ENCODE measurements at regions not wholly inside any gene's neighbourhood (a gene's known extent, or its start where the extent isn't known, plus 50 kb on each side); places are given as distances from the start of the nearest gene placed in this dataset.

DNA sequence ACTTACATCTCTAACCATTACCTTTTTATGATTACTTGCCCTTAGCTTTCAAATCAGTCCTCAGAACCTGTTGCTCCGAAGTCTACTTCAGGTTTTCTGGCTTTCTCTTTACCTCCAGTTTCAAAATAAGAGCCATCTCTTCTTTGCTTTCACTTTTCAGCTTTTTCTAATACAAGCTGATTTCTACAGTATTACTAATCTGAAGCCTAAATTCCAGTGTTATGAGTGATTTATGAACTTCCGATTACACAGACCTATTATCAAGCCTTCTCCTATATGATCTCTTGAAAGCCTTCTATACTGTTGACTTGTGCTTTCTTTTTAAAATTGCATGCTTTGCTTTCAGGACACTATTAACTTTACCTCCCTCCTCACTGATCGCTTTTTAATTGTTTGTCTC lies 1307.8 kb upstream of the CELF2 start:
- H3K27ac Mint-ChIP-seq, result no peak overlapping the region
- ATAC-seq (replicated peaks in 1 of 2), result no peak
- H3K36me3 Mint-ChIP-seq (ENCODE audit: insufficient read depth in 2 of 2), result peaks cover 0 to 7% of the 10 kb centered on the region in 2 donors
- H3K4me3 Mint-ChIP-seq, result no peak overlapping the region
- no peak for DNase-seq
- no peaks in the 10 kb centered on the region for H3K4me1 Mint-ChIP-seq (ENCODE audit: low read depth)
- H3K9me3 Mint-ChIP-seq, result peaks cover 7 to 10% of the 10 kb centered on the region in 2 donors
- H3K27me3 Mint-ChIP-seq (ENCODE audit: low read depth), result no peaks in the 10 kb centered on the region

DNA sequence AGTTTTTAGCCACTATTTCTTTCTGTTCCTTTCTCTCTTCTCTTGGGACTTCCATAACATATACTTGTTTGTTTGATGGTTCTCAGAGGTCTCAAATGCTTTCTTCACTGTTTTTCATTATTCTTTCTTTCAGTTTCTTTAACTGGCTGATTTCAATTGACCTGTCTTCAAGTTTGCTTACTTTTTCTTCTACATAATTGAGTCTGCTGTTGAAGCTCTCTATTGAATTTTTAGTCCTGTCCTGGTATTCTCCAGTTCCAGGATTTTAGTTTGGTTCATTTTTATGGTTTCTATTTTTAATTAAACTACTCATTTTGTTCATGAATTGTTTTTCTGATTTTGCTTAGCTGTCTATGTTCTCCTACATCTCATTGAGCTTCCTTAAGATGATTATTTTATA lies 1305.3 kb upstream of the CELF2 start:
- Mint-ChIP-seq H3K4me1 (ENCODE audit: low read depth) (no peaks in the 10 kb centered on the region), H3K36me3 (ENCODE audit: insufficient read depth in 2 of 2) (peaks cover 0 to 7% of the 10 kb centered on the region in 2 donors), H3K27ac (no peak overlapping the region), H3K9me3 (peaks cover 7 to 12% of the 10 kb centered on the region in 2 donors), H3K4me3 (no peak overlapping the region), H3K27me3 (ENCODE audit: low read depth) (no peaks in the 10 kb centered on the region)
- no peak for DNase-seq
- ATAC-seq (replicated peaks in 1 of 2), result no peak

DNA sequence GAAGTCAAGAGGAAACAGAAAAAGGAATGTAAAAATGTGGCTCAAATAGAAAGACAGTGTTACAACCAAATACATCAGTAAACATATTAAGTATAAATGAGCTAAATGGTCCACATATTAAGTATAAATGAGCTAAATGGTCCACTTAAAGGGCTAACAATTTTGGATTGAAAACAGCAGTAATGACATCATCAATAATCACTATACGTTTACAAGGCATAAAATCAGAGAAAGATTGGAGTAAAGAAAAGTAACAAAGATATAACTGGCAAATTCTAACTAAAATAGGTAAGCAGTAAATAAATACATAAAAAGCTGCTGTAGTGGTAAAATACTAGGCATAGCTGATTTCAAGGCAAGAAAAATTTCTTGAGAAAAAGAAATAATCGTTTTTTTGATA lies 1298.4 kb upstream of the CELF2 start:
- ATAC-seq (replicated peaks in 1 of 2) (no peak), DNase-seq (no peak)
- Mint-ChIP-seq H3K27me3 (ENCODE audit: low read depth) (no peaks in the 10 kb centered on the region), H3K4me3 (no peak overlapping the region), H3K4me1 (ENCODE audit: low read depth) (no peaks in the 10 kb centered on the region), H3K27ac (no peak overlapping the region), H3K36me3 (ENCODE audit: insufficient read depth in 2 of 2) (no peaks in the 10 kb centered on the region), H3K9me3 (peaks cover 0 to 5% of the 10 kb centered on the region in 2 donors)

DNA sequence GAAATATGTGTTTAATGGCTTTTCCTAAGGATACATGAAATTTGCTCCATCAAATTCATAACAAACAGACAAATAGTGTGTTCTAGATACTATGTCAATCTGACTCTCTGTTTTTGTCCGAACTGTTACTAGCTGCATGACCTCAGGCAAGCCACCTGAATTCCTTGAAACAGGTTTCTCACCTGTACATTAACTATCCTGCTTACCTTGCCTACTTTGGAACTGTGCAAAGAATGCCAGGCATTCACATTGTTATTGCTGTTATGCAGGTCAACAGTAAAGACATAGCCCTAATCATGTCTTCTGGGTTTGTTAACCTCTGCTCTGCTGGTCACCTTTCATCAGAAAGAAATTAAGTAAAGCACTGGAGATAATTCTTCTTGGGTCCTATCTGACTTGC lies 1283.9 kb upstream of the CELF2 start:
- Mint-ChIP-seq H3K9me3 (peaks cover 0 to under 1% of the 10 kb centered on the region in 2 donors), H3K4me1 (ENCODE audit: low read depth) (no peaks in the 10 kb centered on the region)

DNA sequence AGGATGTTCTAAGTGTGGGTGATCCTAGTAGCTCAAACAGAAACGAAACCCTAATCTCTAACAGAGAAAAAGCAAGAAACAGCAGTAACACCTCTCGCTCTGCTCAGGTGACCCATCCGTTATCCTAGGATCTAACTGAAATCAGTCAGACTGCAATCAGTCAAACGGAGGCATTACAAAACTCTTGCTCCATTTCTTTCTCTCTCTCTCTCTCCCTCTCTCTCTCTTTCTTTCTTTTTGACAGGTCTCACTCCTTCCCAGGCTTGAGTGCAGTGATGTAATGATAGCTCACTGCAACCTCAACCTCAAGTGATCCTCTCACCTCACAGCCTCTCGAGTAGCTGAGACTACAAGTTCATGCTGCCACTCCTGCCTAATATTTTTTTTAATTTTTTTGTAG lies 1283.5 kb upstream of the CELF2 start:
- H3K4me3 Mint-ChIP-seq, result no peak overlapping the region
- no peaks in the 10 kb centered on the region for H3K9me3 Mint-ChIP-seq
- ATAC-seq (replicated peaks in 1 of 2), result no peak
- H3K27ac Mint-ChIP-seq, result no peak overlapping the region
- H3K27me3 Mint-ChIP-seq (ENCODE audit: low read depth), result no peaks in the 10 kb centered on the region
- no peaks in the 10 kb centered on the region for H3K36me3 Mint-ChIP-seq (ENCODE audit: insufficient read depth in 2 of 2)
- no peaks in the 10 kb centered on the region for H3K4me1 Mint-ChIP-seq (ENCODE audit: low read depth)
- no peak for DNase-seq

More for the DNA sequence above, 1283.9 kb upstream of the CELF2 start:
- Mint-ChIP-seq H3K4me3 (no peak overlapping the region), H3K27ac (no peak overlapping the region), H3K27me3 (ENCODE audit: low read depth) (no peaks in the 10 kb centered on the region), H3K36me3 (ENCODE audit: insufficient read depth in 2 of 2) (no peaks in the 10 kb centered on the region)
- no peak for ATAC-seq (replicated peaks in 1 of 2)
- DNase-seq, result no peak

DNA sequence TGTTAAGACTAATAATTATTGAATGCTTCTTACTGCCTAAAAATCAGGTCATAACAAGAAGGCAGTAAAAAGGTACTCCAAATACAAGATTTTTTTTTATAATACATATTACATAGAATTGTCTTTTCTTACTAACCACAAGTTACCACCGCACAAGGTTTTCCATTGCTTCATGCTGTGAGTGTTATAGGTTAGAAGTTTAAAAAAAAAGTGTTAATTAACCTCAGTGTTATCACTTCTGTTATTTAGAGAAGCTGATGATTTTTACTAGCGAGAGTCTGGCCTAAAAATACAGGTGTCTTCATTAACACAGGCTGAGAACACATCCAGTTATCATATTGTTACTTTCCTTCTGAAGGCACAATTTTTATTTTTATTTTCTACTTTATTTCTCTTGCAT lies 1281.9 kb upstream of the CELF2 start:
- Mint-ChIP-seq H3K27me3 (ENCODE audit: low read depth) (no peaks in the 10 kb centered on the region), H3K9me3 (no peaks in the 10 kb centered on the region), H3K4me1 (ENCODE audit: low read depth) (no peaks in the 10 kb centered on the region), H3K4me3 (no peak overlapping the region), H3K27ac (no peak overlapping the region), H3K36me3 (ENCODE audit: insufficient read depth in 2 of 2) (no peaks in the 10 kb centered on the region)
- DNase-seq (no peak), ATAC-seq (replicated peaks in 1 of 2) (no peak)

DNA sequence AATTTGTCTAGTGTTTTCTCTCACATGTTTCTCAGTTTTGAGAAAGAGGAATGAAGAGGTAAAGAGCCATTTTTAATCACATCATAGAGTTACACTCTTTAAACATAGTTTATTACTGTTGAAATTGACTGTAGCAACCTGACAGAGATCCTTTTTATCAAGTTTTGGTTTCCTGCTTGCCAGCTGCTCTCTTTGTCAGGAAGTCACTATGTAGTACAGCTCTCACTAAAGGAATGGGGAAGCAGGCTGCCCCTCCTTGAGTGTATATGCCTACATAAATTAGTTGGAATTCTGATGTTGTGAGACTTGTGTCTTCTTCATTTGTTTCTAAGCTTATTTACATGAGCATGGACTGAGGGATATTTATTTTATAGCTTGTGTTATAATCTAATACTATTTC lies 1274.0 kb upstream of the CELF2 start:
- DNase-seq (no peak), ATAC-seq (replicated peaks in 1 of 2) (no peak)
- no peak overlapping the region for H3K4me3 Mint-ChIP-seq
- no peaks in the 10 kb centered on the region for H3K36me3 Mint-ChIP-seq (ENCODE audit: insufficient read depth in 2 of 2)
- no peaks in the 10 kb centered on the region for H3K4me1 Mint-ChIP-seq (ENCODE audit: low read depth)
- H3K27ac Mint-ChIP-seq, result no peak overlapping the region
- no peaks in the 10 kb centered on the region for H3K27me3 Mint-ChIP-seq (ENCODE audit: low read depth)
- peaks cover 0 to 6% of the 10 kb centered on the region in 2 donors for H3K9me3 Mint-ChIP-seq

DNA sequence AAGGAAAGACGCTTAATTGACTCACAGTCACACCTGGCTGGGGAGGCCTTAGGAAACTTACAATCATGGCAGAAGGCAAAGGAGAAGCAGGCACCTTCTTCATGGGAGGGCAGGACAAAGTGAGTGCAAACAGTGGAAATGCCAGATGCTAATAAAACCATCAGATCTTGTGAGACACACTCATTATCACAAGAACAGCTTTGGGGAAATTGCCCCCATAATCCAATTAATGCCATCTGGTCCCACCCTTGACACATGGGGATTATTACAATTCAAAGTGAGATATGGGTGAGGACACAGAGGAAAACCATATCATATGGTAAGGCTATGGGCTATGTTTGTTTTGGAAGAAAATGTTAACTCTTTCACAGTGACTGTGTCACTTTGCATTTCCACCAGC lies 1272.5 kb upstream of the CELF2 start:
- no peak overlapping the region for H3K4me3 Mint-ChIP-seq
- DNase-seq (no peak), ATAC-seq (replicated peaks in 1 of 2) (no peak)
- H3K4me1 Mint-ChIP-seq (ENCODE audit: low read depth), result no peaks in the 10 kb centered on the region
- peaks cover 0 to 6% of the 10 kb centered on the region in 2 donors for H3K9me3 Mint-ChIP-seq
- H3K36me3 Mint-ChIP-seq (ENCODE audit: insufficient read depth in 2 of 2), result no peaks in the 10 kb centered on the region
- H3K27ac Mint-ChIP-seq, result no peak overlapping the region
- no peaks in the 10 kb centered on the region for H3K27me3 Mint-ChIP-seq (ENCODE audit: low read depth)

DNA sequence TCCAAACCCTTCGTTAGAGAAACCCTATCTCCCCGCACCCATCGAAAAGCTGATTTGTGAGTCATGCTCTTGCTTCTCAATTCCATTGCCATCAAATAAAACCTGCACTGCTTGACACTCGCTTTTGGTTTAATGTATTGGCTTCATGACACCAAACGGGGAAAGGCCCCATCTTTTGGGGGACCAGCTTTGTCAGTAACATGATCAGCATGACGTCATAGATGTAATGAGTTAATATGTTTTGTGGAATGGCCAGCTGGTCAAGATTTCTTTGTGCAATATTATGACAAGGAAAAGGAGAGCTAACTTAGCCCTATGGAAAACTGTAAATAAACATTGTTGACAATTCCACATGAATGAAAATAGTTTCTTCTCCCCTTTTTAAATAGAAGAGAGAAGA lies 1260.5 kb upstream of the CELF2 start:
- Mint-ChIP-seq H3K4me3 (no peak overlapping the region), H3K4me1 (ENCODE audit: low read depth) (no peaks in the 10 kb centered on the region), H3K36me3 (ENCODE audit: insufficient read depth in 2 of 2) (no peaks in the 10 kb centered on the region), H3K27ac (no peak overlapping the region), H3K27me3 (ENCODE audit: low read depth) (no peaks in the 10 kb centered on the region), H3K9me3 (peaks cover 1% of the 10 kb centered on the region in 2 donors)
- ATAC-seq (replicated peaks in 1 of 2), result no peak
- DNase-seq, result no peak

DNA sequence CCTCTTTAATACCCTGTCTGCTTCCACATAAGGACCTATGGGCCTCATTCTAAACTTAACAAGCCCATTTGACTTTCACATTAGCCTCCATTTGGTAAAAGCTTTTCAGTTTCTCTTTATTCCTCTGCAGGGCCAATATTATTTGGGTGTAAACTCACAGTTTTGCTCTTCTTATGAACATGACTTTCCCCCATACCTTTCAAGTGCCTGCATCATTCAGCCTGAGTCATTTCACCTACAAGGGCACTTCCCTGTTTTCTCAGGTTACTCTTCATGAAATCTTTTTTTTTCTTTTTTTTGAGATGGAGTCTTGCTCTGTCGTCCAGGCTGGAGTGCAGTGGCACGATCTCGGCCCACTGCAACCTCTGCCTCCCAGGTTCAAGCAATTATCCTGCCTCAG lies 1258.1 kb upstream of the CELF2 start:
- H3K4me3 Mint-ChIP-seq, result no peak overlapping the region
- no peaks in the 10 kb centered on the region for H3K27me3 Mint-ChIP-seq (ENCODE audit: low read depth)
- no peaks in the 10 kb centered on the region for H3K36me3 Mint-ChIP-seq (ENCODE audit: insufficient read depth in 2 of 2)
- ATAC-seq (replicated peaks in 1 of 2) (no peak), DNase-seq (no peak)
- no peaks in the 10 kb centered on the region for H3K4me1 Mint-ChIP-seq (ENCODE audit: low read depth)
- H3K27ac Mint-ChIP-seq, result no peak overlapping the region
- H3K9me3 Mint-ChIP-seq, result peaks cover 1% of the 10 kb centered on the region in 2 donors

DNA sequence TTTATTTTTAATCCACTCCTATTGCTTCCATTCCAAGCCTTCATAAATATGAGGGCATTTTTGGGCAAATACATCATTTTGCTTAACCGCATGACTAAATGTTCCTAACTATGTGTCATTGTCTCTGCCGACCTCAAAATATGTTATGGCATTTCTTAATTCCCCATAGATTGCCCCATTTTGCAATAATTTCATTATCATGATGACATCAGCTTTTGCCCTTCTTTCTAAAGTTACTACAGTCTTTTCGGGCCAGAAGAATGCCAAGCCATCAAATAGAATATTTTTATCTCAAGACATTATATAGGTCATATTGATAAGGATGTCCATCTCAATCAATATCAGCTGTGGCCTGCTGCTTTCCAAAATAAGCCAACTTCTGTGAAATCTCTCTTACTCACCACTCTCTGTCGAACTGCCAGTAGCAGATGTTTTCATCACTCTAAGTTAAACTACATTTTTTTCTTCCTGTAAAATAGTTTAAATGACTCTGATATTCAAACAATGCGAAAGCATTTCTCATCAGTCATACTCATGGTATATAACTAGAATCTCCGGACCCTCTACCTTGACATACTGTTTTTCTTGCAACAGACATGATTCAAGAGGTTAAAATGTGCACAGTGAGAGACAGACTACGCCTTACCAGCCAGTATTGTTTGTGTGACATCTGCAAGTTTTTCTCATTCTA lies 1254.6 kb upstream of the CELF2 start:
- H3K27ac Mint-ChIP-seq, result no peak overlapping the region
- DNase-seq, result no peak
- ATAC-seq (replicated peaks in 1 of 2), result no peak
- peaks cover 1% of the 10 kb centered on the region in 2 donors for H3K9me3 Mint-ChIP-seq
- H3K27me3 Mint-ChIP-seq (ENCODE audit: low read depth), result no peaks in the 10 kb centered on the region
- no peak overlapping the region for H3K4me3 Mint-ChIP-seq
- no peaks in the 10 kb centered on the region for H3K36me3 Mint-ChIP-seq (ENCODE audit: insufficient read depth in 2 of 2)
- H3K4me1 Mint-ChIP-seq (ENCODE audit: low read depth), result no peaks in the 10 kb centered on the region

DNA sequence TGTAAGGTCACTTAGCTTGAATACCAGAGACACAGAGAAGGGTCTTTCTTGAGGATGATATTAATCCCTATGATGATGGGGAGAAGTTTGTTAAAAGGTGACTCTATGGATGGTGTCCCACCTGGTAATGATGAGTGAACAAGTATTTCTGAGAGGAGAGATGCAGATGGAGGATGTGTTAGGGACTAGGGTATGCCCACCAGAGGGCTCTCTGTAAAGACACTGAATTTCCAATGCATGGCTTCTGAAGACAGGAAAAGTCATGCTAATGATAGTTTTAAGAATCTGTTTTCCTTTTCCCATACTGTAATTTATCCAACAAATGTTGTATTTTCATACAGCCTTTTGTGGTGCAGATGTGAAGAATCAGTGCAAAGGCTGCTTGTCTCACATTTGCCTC lies 1250.9 kb upstream of the CELF2 start:
- Mint-ChIP-seq H3K27me3 (ENCODE audit: low read depth) (no peaks in the 10 kb centered on the region), H3K4me3 (no peak overlapping the region), H3K4me1 (ENCODE audit: low read depth) (no peaks in the 10 kb centered on the region), H3K27ac (no peak overlapping the region), H3K9me3 (no peaks in the 10 kb centered on the region), H3K36me3 (ENCODE audit: insufficient read depth in 2 of 2) (no peaks in the 10 kb centered on the region)
- ATAC-seq (replicated peaks in 1 of 2), result no peak
- no peak for DNase-seq

DNA sequence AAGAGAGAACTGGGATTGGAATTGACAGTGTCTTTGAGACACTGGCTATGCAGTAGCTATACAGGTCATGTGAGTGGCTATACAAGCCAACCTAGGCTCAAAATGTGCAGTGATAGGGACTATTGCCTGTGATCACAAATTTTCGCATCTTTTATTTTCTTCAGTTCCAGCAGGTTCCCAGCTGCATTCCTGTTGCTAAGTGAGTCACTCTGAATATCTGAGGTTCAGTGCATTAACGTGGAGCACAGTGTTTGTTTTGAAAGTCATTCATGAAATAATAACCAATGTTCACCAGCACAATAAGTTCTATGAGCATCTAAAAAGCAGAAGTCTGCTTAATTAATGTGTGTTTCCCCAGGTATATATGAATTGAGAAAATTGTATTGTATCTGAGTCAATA lies 1236.0 kb upstream of the CELF2 start:
- peaks cover 14% of the 10 kb centered on the region for H3K27me3 Mint-ChIP-seq (ENCODE audit: low read depth)
- ATAC-seq (replicated peaks in 1 of 2) (no peak), DNase-seq (no peak)
- no peaks in the 10 kb centered on the region for H3K4me1 Mint-ChIP-seq (ENCODE audit: low read depth)
- peaks cover 0 to 1% of the 10 kb centered on the region in 2 donors for H3K36me3 Mint-ChIP-seq (ENCODE audit: insufficient read depth in 2 of 2)
- H3K4me3 Mint-ChIP-seq, result no peak overlapping the region
- peaks cover 0 to 2% of the 10 kb centered on the region in 2 donors for H3K9me3 Mint-ChIP-seq
- no peak overlapping the region for H3K27ac Mint-ChIP-seq

DNA sequence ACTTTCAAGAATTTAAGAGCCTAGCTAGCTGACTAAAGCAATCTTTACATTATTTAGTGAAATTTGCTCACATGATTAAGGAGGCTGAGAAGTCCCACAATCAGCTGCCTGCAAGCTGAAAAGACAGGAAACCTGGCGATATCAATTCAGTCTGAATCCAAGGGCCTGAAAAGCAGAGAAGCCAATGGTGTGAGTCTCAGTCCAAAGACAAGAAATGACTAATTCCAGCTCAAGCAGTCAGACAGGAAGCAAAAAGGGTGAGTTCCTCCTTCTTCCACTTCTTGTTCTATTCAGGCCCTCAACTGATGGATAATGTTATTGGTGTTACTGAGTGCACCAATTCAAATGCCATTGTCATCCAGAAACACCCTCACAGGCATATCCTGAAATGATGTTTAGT lies 1231.6 kb upstream of the CELF2 start:
- Mint-ChIP-seq H3K4me3 (no peak overlapping the region), H3K36me3 (ENCODE audit: insufficient read depth in 2 of 2) (peaks cover 0 to 1% of the 10 kb centered on the region in 2 donors), H3K9me3 (peaks cover 0 to 2% of the 10 kb centered on the region in 2 donors), H3K4me1 (ENCODE audit: low read depth) (no peaks in the 10 kb centered on the region), H3K27me3 (ENCODE audit: low read depth) (peaks cover 9% of the 10 kb centered on the region), H3K27ac (no peak overlapping the region)
- ATAC-seq (replicated peaks in 1 of 2) (no peak), DNase-seq (no peak)

All from activated T-cell treated with anti-CD3 and anti-CD28 coated beads, Interleukin-2, amount 50 U/mL, for 72 hours (primary cell).